SK-N-MC (cell line): ENCODE measurements at regions not wholly inside any gene's neighbourhood (a gene's known extent, or its start where the extent isn't known, plus 50 kb on each side); places are given as distances from the start of the nearest gene placed in this dataset.

ENCODE experiments used
- EZH2 ChIP-seq: fragments of 200-600 bp; sonication (generic); IDR thresholded peaks from one replicate; pipeline ENCODE4 v1.6.1; 2017; ENCODE audit warnings: antibody characterized with exemption
- FOXP2 ChIP-seq: optimal IDR thresholded peaks from 2 replicates; pipeline ENCODE3; 2011; ENCODE audit warnings: mild to moderate bottlenecking, moderate library complexity; ENCODE audit not compliant: insufficient read depth; ENCODE audit errors: extremely low read length, control extremely low read depth
- POLR2AphosphoS5 ChIP-seq: IDR thresholded peaks from 2 replicates; pipeline ENCODE4 v1.6.1; 2012; ENCODE audit warnings: mild to moderate bottlenecking, low read depth, low read length, borderline replicate concordance

DNA sequence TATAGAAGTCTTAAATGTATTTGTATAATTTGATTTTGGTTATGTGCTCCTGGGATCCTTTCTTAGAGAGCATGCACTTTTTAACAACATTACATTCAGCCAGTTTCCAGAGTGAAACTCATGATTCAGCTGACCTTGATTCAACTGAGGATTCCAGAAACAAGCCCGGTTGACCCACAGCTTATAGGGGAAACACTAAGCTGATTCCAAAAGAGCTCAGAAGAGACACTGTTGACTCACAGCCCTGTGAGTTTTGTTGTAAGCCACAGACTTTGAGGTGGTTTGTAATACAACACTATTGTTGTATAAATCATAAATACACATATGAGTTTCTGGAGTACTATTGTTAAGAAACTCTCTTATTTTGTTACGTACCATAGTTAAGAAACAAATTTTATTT, 133.8 kb upstream of the MGAT4C start:
- TF ChIP-seq POLR2AphosphoS5 (no peak), EZH2 (no peak), FOXP2 (no peak)
